ELF-1 (cell line): ENCODE measurements at regions not wholly inside any gene's neighbourhood (a gene's known extent, or its start where the extent isn't known, plus 50 kb on each side); places are given as distances from the start of the nearest gene placed in this dataset.
A peak's percentile ranks its signal among the peaks of the same experiment; 100 is the strongest.

Experiments used
- DNase-seq: peaks from one replicate; pipeline ENCODE4 v3.0.0-alpha.2; 2016; ENCODE audit warnings: low read depth, low spot score

DNA sequence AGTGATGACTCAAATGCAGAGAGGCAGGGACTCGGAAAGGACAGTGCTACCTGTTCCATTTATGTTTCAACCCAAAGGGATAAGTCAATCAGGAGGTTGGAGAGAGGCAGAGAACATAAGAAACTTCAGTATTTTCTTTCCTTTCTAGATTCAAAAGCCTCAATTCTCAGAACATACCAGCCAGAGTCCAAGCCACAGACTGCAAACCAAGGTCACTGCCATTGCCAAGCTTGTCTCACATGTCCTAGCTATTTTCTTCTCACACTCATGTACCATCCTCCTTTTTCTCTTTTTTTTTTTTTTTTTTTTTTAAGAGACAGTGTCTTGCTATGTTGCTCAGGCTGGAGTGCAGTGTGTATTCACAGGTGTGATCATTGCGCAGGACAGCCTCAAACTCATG lies 111.7 kb upstream of the AKIP1 start:
- DNase-seq = no peak

DNA sequence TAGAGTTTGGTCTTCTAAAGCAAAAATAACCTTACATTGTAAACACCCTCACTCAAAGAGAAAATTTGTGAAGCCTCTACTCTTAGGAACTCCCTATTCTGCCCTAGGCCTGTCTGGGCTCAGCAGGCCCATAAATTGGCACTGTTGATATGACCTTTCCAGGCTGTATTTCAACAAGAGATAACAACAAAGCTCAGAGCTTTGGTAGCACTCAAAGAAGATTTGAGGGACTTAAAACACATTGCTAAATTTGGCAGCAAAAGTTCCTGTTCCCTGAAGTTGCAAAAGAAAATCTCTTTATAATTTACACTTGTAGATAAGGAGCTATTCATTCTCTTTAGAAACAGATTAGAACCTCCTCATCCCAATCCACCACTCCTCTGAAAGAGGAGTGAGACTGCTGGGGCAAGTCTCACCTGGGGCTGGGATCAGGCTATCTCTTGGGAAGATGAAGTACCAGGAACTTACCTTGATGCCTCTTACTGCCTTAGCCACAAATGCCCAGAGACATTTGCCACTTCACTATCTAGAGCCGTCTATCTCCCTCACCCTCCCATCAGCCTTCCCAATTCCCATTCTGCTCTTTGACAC lies 110.4 kb upstream of the AKIP1 start:
- peak; percentile 25 for DNase-seq

DNA sequence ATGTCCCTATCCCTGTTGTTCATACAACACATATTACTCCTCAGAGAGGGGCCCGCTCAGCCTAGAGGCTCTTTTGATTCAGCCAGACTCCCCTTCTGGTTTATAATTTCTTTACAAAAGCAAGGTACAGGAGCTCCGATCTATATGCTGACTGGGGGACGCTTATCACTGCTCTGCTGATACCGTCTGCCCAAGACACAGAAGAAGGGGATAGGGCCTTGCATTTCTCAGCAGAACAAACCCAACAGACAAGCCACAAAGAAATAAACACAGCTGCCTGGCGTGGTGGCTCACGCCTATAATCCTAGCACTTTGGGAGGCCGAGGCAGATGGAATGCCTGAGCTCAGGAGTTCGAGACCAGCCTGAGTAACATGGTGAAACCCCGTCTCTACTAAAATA lies 109.9 kb upstream of the AKIP1 start:
- DNase-seq = no peak

DNA sequence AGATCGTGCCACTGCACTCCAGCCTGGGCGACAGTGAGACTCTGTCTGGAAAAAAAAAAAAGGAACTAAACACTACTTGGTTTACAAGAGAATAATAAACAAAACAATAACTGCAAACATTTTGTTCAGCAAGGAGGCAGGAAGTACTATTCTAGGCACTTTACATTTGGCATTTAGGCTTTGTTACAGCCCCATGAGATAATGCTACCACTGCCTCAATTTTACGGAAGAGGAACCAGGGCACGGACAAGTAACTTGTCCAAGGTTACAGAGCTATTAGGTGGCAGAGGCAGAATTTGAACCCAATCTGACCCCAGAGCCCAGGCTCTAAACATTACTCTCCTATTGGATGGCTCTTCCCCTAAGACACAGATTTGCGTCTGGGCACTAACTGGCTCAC lies 108.7 kb upstream of the AKIP1 start:
- DNase-seq = no peak

DNA sequence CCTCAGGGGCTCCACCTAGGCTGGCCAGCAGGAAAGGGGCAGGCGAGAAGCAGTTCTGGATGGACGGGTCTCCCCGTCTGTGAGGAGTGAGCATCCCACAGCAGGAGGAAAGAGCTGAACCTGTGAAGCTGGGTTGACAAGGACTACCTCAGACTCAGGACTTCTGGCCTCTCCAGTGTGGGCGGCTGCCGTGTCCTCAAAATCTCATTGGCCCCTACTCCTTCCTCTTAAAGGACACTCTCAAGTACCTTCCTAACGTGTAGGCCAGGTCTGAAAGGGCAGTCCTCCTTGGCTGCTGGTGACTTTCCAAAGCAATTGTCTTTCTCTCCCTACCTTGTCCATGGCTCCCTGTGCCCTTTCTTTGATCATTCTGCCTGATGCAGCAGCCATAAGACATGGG lies 107.0 kb upstream of the AKIP1 start:
- DNase-seq = no peak

DNA sequence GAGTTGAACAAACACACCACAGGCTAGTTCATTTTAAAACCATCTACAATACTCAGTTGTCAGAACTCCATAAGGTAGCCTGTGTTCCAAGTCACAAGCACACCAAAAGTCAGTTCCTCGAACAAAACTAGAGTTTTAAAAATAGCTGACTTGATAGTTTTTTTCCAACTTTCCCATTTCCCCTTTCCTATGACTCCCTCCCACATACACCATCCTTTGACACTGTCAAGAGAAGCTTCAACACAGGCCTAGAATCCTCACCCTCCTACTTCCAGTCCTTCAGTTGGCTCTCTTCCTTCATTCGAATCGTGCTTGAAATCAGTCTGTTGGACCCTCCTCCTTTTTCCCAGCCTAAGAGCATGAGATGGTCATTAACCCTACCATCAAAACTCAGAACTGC lies 105.7 kb upstream of the AKIP1 start:
- DNase-seq = no peak

DNA sequence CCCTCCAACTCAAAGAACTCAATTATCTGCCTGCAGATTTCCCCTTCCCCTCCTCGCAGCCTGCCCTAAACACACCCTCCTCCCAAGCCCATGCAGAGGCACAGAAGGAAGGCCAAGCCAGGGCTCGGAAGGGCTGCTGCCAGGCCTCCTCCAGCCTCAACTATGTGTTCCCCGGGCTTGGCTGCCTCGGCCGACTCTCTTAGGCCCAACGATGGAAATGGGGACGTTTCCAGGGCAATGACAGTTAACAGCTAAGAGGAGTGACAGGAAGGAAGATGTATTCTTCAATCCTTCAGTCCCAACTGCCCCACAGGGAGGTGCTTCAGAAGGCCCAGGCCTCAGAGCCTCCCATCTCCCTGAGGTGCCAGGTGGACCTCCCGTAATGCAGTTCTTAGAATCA lies 104.0 kb upstream of the AKIP1 start:
- no peak for DNase-seq

DNA sequence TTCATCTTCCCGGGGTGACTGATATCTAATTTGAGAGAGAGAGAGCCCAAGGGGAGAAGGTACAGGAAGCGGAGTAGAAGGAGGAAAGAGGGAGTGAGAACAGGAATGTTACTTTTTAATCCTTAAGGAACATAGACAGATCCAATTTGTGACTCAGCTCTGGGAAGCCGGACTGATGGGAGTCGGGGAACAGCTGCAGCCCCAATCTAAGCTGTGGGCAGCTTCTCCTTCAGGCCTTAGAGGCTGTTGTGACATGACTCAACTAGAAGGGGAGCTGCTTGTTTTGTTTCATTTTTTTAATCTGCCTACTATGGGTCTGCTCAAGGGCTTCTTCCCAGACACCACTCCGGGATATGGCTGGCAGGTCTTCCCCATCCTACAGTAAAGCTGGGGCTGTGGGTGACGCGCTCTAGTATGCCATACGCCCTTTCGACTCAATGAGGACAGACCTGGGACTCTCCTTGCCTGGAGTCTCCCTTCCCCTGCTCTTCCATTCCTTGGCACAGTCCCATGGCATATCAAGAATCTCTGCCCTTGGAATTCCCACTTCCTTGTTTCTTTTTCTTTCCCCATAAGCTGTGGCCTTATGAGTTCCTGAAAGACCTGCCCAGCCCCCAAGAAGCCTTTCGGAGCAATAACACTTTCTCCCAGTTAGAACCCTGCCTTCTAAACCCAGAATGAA lies 103.3 kb upstream of the AKIP1 start:
- DNase-seq = no peak

DNA sequence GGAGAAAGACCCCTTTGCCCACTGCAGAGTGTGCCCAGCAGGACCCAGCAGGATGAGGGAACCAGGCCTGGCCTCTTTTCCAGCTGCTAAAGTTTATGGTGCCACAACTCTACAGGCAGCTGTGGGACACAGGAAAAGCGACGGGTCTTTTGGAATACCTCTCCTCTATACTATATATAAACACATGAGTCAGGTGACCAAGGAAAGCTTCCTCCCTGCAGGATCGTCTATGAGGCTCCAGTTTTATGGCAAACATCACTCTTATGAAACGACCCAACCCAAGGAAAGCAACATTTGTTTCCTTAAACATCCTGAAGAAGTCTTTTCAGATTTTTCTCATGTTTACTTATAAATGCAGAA lies 102.8 kb upstream of the AKIP1 start:
- DNase-seq = no peak

DNA sequence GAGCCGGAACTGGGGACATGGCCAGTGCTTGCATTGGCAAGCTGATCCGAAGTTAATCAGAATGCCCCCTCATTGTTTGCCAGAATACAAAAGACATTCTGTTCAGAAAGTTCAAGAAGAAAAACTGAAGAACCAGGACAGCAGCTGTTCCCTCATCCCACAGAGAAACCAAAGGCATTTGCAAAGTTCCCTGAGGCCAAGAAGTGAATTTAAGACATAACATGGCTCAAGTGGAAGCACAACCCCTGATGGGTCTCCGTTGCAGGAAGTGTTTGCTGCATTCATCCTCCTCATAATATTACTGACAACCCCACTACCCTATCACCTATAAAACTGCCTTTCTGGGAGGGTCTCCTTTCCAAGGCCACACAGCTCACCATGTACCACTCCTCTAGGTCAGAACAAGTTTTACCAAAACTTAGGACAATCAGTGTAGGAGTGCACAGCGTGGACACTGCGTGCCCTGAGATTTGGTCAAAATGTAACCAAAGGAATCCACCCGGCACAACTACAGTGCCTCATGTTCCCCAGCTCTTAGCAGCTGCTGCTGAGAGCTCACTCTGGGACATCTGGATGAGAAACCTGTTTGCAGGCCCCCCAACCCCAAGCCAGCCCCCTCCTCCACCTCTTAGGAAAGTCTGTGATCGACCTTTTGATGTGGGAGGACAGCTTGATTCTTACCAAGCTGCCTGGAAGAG lies 101.6 kb upstream of the AKIP1 start:
- no peak for DNase-seq

DNA sequence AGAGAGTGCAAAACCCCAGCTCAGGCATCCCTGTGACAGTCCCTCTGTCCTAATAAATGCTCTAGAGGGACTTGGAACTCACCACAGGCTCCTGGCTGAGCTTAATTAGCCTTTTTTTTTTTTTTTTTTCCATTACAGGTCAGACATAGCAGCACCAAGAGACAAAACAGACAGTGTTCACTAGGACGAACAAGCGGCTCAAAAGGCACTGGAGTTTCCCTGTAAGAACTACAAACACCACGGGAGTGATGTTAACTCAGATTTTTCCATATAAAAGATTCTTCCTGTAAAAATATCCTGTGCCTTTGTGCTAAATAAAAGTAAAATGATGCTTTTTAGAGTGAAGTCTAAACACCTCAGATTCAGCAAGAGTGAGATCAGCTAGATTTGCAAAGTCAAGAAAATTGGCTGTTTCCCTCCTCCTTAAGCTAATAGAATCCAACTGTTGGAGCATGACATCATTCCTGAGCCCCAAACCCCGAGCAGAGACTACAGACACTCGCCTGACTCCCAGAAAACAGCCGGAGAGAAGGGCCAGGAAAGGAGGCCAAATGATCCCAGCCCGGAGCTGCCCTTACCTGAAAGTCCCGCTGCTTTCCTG lies 101.0 kb upstream of the AKIP1 start:
- DNase-seq = no peak

DNA sequence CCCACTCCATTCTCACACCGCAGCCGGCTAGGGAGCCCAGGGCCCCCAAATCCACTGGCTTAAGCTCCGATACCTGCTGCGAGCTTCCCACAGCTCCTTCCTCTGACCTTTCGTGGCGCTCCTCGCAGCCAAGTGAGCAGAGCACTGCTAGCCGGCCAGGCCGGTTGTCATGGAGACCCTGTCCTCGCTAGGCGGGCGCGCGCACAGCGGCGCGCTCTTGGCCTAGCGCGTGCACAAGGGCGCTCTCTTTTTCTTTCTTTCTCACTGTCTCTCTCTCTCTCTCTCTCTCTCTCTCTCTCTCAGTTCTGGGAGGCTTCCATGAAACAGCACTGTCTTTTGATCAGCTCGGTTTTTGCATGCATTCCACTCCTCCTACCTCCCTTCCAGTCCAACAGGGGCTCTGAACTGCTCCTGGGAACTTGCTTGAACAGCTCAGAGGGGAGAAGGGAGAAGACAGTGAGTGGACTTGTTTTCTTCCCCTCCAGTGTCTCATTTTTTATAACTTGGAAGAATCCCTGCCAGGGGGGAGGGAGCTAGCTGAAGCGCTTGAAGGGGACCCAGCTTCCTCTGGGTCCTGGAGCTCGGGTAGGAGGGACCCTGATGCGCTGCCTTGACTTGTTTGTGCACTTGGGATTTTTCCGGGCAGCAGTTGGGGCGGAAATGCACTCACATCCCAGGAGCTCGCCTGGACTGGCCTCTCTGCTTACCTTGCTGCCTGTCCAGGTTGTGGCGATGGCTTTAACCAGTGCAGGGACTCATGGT lies 100.3 kb upstream of the AKIP1 start:
- peak; percentile 91 for DNase-seq

DNA sequence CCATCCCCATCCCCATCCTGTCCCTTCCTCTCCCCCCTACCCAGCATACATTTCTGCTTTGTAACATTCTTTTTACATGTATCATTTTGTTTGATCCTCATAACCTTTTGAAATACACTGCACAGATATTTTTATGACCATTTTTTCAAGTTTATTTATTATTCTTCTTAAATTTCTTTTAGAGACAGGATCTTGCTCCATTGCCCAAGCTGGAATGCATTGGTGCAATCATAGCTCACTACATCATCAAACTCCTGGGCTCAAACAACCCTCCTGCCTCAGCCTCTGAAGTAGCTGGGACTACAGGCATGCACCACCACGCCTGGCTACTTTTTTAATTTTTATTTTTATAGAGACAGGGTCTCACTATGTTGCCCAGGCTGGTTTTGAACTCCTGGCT lies 99.4 kb upstream of the AKIP1 start:
- DNase-seq = no peak

DNA sequence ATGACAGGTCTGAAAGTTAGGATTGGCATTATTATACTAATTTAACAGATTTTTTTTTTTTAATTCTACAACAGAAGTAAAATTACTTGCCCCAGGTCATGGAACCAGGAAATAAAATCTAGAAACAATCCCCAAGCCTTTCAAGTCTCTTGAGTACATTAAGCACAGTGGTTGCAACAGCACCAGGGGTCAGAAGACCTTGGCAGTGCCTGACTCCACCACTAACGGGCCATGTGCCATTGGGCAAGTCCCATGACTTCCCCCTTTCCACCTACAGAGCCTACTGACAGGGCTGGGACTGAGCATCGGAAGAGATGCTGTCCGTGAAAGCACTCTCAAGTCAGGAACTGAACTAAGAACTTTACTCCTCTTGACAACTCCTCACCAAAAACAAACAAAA lies 98.6 kb upstream of the AKIP1 start:
- DNase-seq = no peak

DNA sequence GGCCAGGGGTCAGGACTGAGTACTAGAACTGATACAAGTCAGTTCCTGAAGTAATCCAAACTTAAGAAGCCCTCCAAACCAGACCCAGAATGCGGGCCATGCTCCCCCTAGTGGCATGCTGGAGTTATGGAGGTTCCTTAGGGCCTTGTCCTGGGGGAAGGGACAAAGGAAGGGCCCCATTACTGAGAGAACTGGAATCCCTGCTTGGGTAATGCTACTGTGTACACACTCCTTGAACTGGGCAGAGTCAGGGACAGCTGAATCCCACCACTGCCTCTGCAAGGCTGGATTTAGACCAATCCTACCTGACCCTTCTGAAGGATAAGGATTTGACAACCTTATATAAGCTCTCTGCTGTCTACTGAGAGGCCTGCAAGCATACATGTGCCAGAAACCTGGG lies 97.3 kb upstream of the AKIP1 start:
- DNase-seq = peak; percentile 90

DNA sequence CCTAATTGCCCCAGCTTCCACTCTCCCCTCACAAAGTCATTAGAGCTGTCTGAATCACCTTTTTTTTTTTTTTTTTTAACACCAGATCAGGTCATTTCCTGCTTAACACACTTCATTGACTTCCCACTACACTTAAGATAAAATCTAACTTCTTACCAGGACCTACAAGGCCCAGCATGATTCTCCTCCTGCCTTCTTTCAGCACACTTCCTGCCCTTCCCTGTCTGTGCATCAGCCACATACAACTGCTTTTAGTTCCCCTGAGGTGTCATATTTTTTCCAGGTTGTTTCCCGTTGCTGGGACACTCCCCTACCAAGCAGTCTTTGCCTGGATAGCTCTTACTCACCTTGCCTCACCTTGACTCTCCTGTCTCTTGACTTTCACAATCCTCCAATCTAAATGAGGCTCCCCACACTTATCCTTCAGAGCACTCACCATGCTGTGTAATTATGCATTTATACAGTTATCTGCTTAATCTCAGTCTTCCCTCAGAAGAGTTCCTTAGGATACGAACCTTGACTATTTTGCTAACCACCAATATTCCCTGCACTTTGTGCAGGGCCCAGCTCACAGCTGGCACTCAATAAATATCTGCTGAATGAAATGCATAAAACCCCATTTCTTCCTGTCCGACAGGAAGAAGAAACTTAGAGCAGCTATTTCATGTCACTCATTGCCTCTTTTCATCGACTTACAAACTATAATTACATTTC lies 96.6 kb upstream of the AKIP1 start:
- DNase-seq = peak; percentile 53

DNA sequence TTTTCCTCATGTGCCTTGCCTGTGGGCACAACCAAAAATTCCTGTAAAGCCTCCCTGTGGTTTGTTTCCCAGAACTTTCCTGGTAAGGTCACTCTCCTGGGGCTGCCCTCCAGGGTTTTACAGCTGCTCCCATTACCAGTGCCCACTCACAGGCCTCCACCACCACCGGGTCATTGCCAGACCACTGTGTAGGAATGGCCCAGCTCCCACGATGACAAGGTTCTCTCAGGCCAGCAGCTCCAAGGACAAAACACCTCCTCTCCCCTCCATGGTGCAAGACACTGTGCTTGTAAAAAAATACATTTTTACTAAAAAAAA lies 96.1 kb upstream of the AKIP1 start:
- DNase-seq = peak; percentile 65

DNA sequence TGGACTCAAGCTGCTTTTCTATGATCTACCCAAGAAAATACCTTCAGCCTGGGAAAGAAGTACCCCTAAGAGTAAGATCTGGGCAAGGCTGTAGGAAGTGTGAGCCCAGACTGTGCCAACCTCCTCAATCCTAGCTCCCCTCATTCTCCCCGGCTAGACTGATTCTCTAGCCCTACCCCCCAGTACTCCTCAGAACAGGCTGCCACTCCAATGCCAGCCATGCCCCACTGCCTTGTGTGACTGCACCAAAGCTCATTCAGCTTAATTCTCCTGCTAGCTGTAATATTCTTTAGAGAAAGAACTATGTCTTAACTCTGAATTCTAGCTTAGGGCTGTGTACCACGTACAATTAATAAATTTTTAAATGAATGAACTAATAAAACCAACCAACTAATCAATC lies 92.6 kb upstream of the AKIP1 start:
- no peak for DNase-seq

DNA sequence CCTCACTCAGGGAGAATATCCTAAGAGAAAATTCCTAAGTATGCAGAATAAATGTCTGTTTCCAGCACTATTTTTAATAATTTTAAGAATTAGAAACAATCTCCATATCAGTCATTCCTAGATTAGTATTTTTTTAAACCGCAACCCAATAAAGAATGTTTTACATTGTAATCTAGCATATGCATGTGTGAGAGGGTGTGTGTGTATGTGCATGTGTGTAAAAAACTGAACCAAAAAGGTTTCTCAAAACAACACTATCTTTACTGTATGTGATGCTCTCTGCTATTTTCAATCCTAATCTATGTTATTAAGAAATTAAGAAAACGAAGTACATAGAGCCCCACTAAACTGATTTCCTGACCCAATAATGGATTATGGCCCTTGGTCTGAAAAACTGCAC lies 90.6 kb upstream of the AKIP1 start:
- DNase-seq = no peak

DNA sequence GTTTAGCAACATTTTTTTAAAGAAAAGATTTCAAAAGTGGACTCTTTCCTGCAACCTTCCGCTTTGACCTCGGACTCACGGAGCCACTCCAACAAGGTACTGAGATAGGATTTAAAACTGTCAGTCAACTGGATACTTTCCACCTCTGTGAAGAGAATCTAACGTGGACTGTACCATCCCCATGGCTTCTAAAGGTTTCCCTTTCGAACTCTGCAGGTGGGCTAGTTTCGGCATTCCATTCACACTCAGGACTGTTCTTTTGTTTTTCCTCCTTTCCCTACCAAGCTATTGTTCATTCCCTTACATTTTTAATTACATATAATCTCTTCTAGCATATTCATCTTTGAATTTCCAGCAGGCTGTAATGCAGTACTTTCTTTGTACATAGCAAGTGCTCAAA lies 88.5 kb upstream of the AKIP1 start:
- peak; percentile 44 for DNase-seq

DNA sequence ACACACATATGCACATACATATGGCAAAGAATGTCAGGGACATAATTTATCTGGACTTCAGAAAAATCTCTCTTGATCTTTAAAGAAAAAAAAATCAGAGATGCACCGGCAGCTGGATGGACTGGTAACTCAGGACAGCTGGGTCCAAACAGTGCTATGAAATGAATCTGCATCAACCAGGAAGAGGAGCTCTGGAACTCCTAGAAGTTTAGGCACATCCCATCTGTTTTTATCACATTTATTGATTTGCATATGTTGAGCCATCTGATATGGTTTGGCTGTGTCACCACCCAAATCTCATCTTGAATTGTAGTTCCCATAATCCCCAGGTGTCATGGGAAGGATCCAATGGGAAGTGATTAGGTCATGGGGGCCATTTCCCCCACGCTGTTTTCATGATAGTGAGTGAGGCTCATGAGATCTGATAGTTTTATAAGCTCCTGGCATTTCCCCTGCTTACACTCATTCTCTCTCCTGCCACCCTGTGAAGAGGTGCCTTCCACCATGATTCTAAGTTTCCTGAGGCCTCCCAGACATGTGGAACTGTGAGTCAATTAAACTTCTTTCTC lies 87.7 kb upstream of the AKIP1 start:
- no peak for DNase-seq
